ENCODE measurements at regions not wholly inside any gene's neighbourhood (a gene's known extent, or its start where the extent isn't known, plus 50 kb on each side); places are given as distances from the start of the nearest gene placed in this dataset.
A peak's percentile ranks its signal among the peaks of the same experiment; 100 is the strongest.

GRCh38 chr3:34575776-34576175, 777.3 kb downstream of the PDCD6IP start:
- WGBS (ENCODE audit: extremely low coverage, insufficient coverage, insufficient read length), result no CpG with 5 or more reads among the region's 3 CpGs

GRCh38 chr3:34582055-34582454, 783.6 kb downstream of the PDCD6IP start:
- Histone ChIP-seq H3K36me3 (ENCODE audit: control insufficient read depth in 1 of 2, insufficient read depth in 2 of 2, low read length in 2 of 2) (no peaks in the 10 kb centered on the region), H3K18ac (ENCODE audit: low read length) (no peak overlapping the region), H2AFZ (ENCODE audit: insufficient read depth, low read length, poor library complexity) (no peak overlapping the region), H3K4me2 (ENCODE audit: low read length) (no peak overlapping the region), H3K23ac (ENCODE audit: low read length) (no peak overlapping the region), H3K4me3 (ENCODE audit: low read depth, low read length) (no peak overlapping the region), H3K79me1 (ENCODE audit: low read length) (no peaks in the 10 kb centered on the region), H2BK120ac (ENCODE audit: insufficient read depth, low read length, poor library complexity) (no peak overlapping the region), H2BK12ac (ENCODE audit: low read length) (no peak overlapping the region), H3K27me3 (ENCODE audit: insufficient read depth, low read length) (no peaks in the 10 kb centered on the region), H2BK5ac (ENCODE audit: low read depth, low read length, poor library complexity) (no peak overlapping the region), H3K9me3 (ENCODE audit: insufficient read depth, low read depth, low read length) (no peaks in the 10 kb centered on the region), H3K14ac (ENCODE audit: low read length) (no peak overlapping the region), H4K91ac (ENCODE audit: low read depth, low read length) (no peak overlapping the region), H3K4ac (ENCODE audit: low read depth, low read length) (no peak overlapping the region), H4K12ac (ENCODE audit: low read depth, low read length) (no peak overlapping the region), H3K4me1 (ENCODE audit: control insufficient read depth in 1 of 2, insufficient read depth in 2 of 2, low read length in 2 of 2) (no peaks in the 10 kb centered on the region), H3K9ac (ENCODE audit: low read length) (no peak overlapping the region), H4K8ac (ENCODE audit: low read depth, low read length) (no peak overlapping the region), H2AK5ac (ENCODE audit: low read length) (no peak overlapping the region), H3K27ac (ENCODE audit: low read depth, low read length) (no peak overlapping the region), H3K79me2 (ENCODE audit: control insufficient read depth, insufficient read depth, low read length, poor library complexity) (no peaks in the 10 kb centered on the region)
- DNase-seq, result peak in 1 of 2 donors; percentile 3

More at GRCh38 chr3:34575776-34576175, 777.3 kb downstream of the PDCD6IP start:
- no peak overlapping the region for H4K12ac ChIP-seq (ENCODE audit: low read depth, low read length)
- no peak overlapping the region for H4K91ac ChIP-seq (ENCODE audit: low read depth, low read length)
- H3K14ac ChIP-seq (ENCODE audit: low read length), result no peak overlapping the region
- H2BK120ac ChIP-seq (ENCODE audit: insufficient read depth, low read length, poor library complexity), result no peak overlapping the region
- H4K8ac ChIP-seq (ENCODE audit: low read depth, low read length), result no peak overlapping the region
- H3K36me3 ChIP-seq (ENCODE audit: control insufficient read depth in 1 of 2, insufficient read depth in 2 of 2, low read length in 2 of 2), result no peaks in the 10 kb centered on the region
- no peak overlapping the region for H3K4me3 ChIP-seq (ENCODE audit: low read depth, low read length)
- no peaks in the 10 kb centered on the region for H3K27me3 ChIP-seq (ENCODE audit: insufficient read depth, low read length)
- no peaks in the 10 kb centered on the region for H3K4me1 ChIP-seq (ENCODE audit: control insufficient read depth in 1 of 2, insufficient read depth in 2 of 2, low read length in 2 of 2)
- H2BK12ac ChIP-seq (ENCODE audit: low read length), result no peak overlapping the region
- H2BK5ac ChIP-seq (ENCODE audit: low read depth, low read length, poor library complexity), result no peak overlapping the region
- no peak overlapping the region for H3K27ac ChIP-seq (ENCODE audit: low read depth, low read length)
- no peak for DNase-seq
- H2AFZ ChIP-seq (ENCODE audit: insufficient read depth, low read length, poor library complexity), result no peak overlapping the region
- H3K4me2 ChIP-seq (ENCODE audit: low read length), result no peak overlapping the region
- H3K9ac ChIP-seq (ENCODE audit: low read length), result no peak overlapping the region
- H3K23ac ChIP-seq (ENCODE audit: low read length), result no peak overlapping the region
- H2AK5ac ChIP-seq (ENCODE audit: low read length), result no peak overlapping the region
- H3K4ac ChIP-seq (ENCODE audit: low read depth, low read length), result no peak overlapping the region
- no peaks in the 10 kb centered on the region for H3K79me1 ChIP-seq (ENCODE audit: low read length)
- no peaks in the 10 kb centered on the region for H3K79me2 ChIP-seq (ENCODE audit: control insufficient read depth, insufficient read depth, low read length, poor library complexity)
- no peak overlapping the region for H3K18ac ChIP-seq (ENCODE audit: low read length)
- no peaks in the 10 kb centered on the region for H3K9me3 ChIP-seq (ENCODE audit: insufficient read depth, low read depth, low read length)

- no peaks in the 10 kb centered on the region for H3K79me1 ChIP-seq (ENCODE audit: low read length)
- no peak overlapping the region for H3K14ac ChIP-seq (ENCODE audit: low read length)
- no peaks in the 10 kb centered on the region for H3K79me2 ChIP-seq (ENCODE audit: control insufficient read depth, insufficient read depth, low read length, poor library complexity)
- H3K23ac ChIP-seq (ENCODE audit: low read length), result no peak overlapping the region
- H2BK12ac ChIP-seq (ENCODE audit: low read length), result no peak overlapping the region
- H3K27me3 ChIP-seq (ENCODE audit: insufficient read depth, low read length), result no peaks in the 10 kb centered on the region
- H3K36me3 ChIP-seq (ENCODE audit: control insufficient read depth in 1 of 2, insufficient read depth in 2 of 2, low read length in 2 of 2), result no peaks in the 10 kb centered on the region
- H3K18ac ChIP-seq (ENCODE audit: low read length), result no peak overlapping the region
- no CpG with 5 or more reads among the region's 2 CpGs for WGBS (ENCODE audit: extremely low coverage, insufficient coverage, insufficient read length)
- no peak overlapping the region for H3K9ac ChIP-seq (ENCODE audit: low read length)
- no peak overlapping the region for H3K4me2 ChIP-seq (ENCODE audit: low read length)
- H3K27ac ChIP-seq (ENCODE audit: low read depth, low read length), result no peak overlapping the region
- no peak overlapping the region for H4K91ac ChIP-seq (ENCODE audit: low read depth, low read length)
- H3K9me3 ChIP-seq (ENCODE audit: insufficient read depth, low read depth, low read length), result no peaks in the 10 kb centered on the region
- no peak for DNase-seq
- no peak overlapping the region for H2BK5ac ChIP-seq (ENCODE audit: low read depth, low read length, poor library complexity)
- no peak overlapping the region for H2BK120ac ChIP-seq (ENCODE audit: insufficient read depth, low read length, poor library complexity)
- no peak overlapping the region for H3K4me3 ChIP-seq (ENCODE audit: low read depth, low read length)
- H2AK5ac ChIP-seq (ENCODE audit: low read length), result no peak overlapping the region
- no peak overlapping the region for H3K4ac ChIP-seq (ENCODE audit: low read depth, low read length)
- H4K8ac ChIP-seq (ENCODE audit: low read depth, low read length), result no peak overlapping the region
- no peak overlapping the region for H4K12ac ChIP-seq (ENCODE audit: low read depth, low read length)
- no peak overlapping the region for H2AFZ ChIP-seq (ENCODE audit: insufficient read depth, low read length, poor library complexity)
- H3K4me1 ChIP-seq (ENCODE audit: control insufficient read depth in 1 of 2, insufficient read depth in 2 of 2, low read length in 2 of 2), result no peaks in the 10 kb centered on the region
Observed at GRCh38 chr3:34583451-34583850, 785.0 kb downstream of the PDCD6IP start.

GRCh38 chr3:34584971-34585370, 786.5 kb downstream of the PDCD6IP start:
- H3K79me1 ChIP-seq (ENCODE audit: low read length), result no peaks in the 10 kb centered on the region
- no peak overlapping the region for H4K12ac ChIP-seq (ENCODE audit: low read depth, low read length)
- DNase-seq, result no peak
- H3K4me1 ChIP-seq (ENCODE audit: control insufficient read depth in 1 of 2, insufficient read depth in 2 of 2, low read length in 2 of 2), result no peaks in the 10 kb centered on the region
- H3K36me3 ChIP-seq (ENCODE audit: control insufficient read depth in 1 of 2, insufficient read depth in 2 of 2, low read length in 2 of 2), result no peaks in the 10 kb centered on the region
- no peak overlapping the region for H3K14ac ChIP-seq (ENCODE audit: low read length)
- H3K79me2 ChIP-seq (ENCODE audit: control insufficient read depth, insufficient read depth, low read length, poor library complexity), result no peaks in the 10 kb centered on the region
- no peak overlapping the region for H3K9ac ChIP-seq (ENCODE audit: low read length)
- H3K18ac ChIP-seq (ENCODE audit: low read length), result no peak overlapping the region
- H4K8ac ChIP-seq (ENCODE audit: low read depth, low read length), result no peak overlapping the region
- no peak overlapping the region for H3K23ac ChIP-seq (ENCODE audit: low read length)
- H3K4me3 ChIP-seq (ENCODE audit: low read depth, low read length), result no peak overlapping the region
- H2AFZ ChIP-seq (ENCODE audit: insufficient read depth, low read length, poor library complexity), result no peak overlapping the region
- no peak overlapping the region for H3K4ac ChIP-seq (ENCODE audit: low read depth, low read length)
- WGBS (ENCODE audit: extremely low coverage, insufficient coverage, insufficient read length), result no CpG with 5 or more reads among the region's 1 CpG
- no peak overlapping the region for H4K91ac ChIP-seq (ENCODE audit: low read depth, low read length)
- H3K27ac ChIP-seq (ENCODE audit: low read depth, low read length), result no peak overlapping the region
- H3K27me3 ChIP-seq (ENCODE audit: insufficient read depth, low read length), result no peaks in the 10 kb centered on the region
- H2BK120ac ChIP-seq (ENCODE audit: insufficient read depth, low read length, poor library complexity), result no peak overlapping the region
- no peaks in the 10 kb centered on the region for H3K9me3 ChIP-seq (ENCODE audit: insufficient read depth, low read depth, low read length)
- no peak overlapping the region for H2AK5ac ChIP-seq (ENCODE audit: low read length)
- H2BK5ac ChIP-seq (ENCODE audit: low read depth, low read length, poor library complexity), result no peak overlapping the region
- no peak overlapping the region for H3K4me2 ChIP-seq (ENCODE audit: low read length)
- H2BK12ac ChIP-seq (ENCODE audit: low read length), result no peak overlapping the region

All from trophoblast cell (in vitro differentiated cells and primary cell).